PC-3 (cell line): ENCODE measurements at regions not wholly inside any gene's neighbourhood (a gene's known extent, or its start where the extent isn't known, plus 50 kb on each side); places are given as distances from the start of the nearest gene placed in this dataset.

Source experiments
- ATAC-seq: fragments of 200-7000 bp; cut with Tn5 transposase; 2 replicates; pipeline ENCODE4 v1.9.1; 2020; ENCODE audit warnings: mild to moderate bottlenecking, moderate library complexity
- BruUV-seq: library from RNA; stranded (reverse); fragments of 400-500 nt; replicated peaks from 2 replicates; lab custom pipeline; 2021; lab: Mats Ljungman, UMichigan
- CTCF ChIA-PET: fragments of 300-600 bp; sonication (Branson Sonifier 250); formaldehyde crosslinking; loops from one replicate; lab custom pipeline; 2022; ENCODE audit warnings: antibody characterized with exemption; lab: Charles Lee
- POLR2A ChIA-PET: fragments of 300-600 bp; sonication (Branson Sonifier 250); formaldehyde crosslinking; loops from one replicate; lab custom pipeline; 2022; ENCODE audit warnings: antibody characterized with exemption; ENCODE audit not compliant: unreplicated experiment; lab: Charles Lee
- DNase-seq: peaks from one replicate; pipeline ENCODE4 v3.0.0-alpha.2; 2015
- H2AFZ ChIP-seq: fragments of 300-600 bp; sonication (generic); 2 replicates; pipeline ENCODE4 v1.6.0; 2016; ENCODE audit warnings: antibody characterized with exemption, low read length
- H3F3A ChIP-seq: fragments of 300-600 bp; sonication (generic); one replicate; pipeline ENCODE4 v1.6.0; 2017; ENCODE audit warnings: antibody characterized with exemption, low read length, control low read depth, mild to moderate bottlenecking; ENCODE audit not compliant: unreplicated experiment
- H3K27ac ChIP-seq: fragments of 300-600 bp; sonication (generic); 2 replicates; pipeline ENCODE4 v1.5.1; 2016; ENCODE audit warnings: mild to moderate bottlenecking, low read length
- H3K27me3 ChIP-seq: fragments of 300-600 bp; sonication (generic); 2 replicates; pipeline ENCODE4 v1.6.1; 2016; ENCODE audit warnings: low read length, mixed read lengths
- H3K36me3 ChIP-seq: fragments of 300-600 bp; sonication (generic); 2 replicates; pipeline ENCODE4 v1.6.1; 2016; ENCODE audit warnings: low read depth, mixed run types, low read length, mixed read lengths
- H3K4me1 ChIP-seq: fragments of 300-600 bp; sonication (generic); 2 replicates; pipeline ENCODE4 v1.5.1; 2016; ENCODE audit warnings: low read length; ENCODE audit not compliant: insufficient read depth
- H3K4me2 ChIP-seq: fragments of 300-600 bp; sonication (generic); 2 replicates; pipeline ENCODE4 v1.6.0; 2016; ENCODE audit warnings: low read length
- H3K4me3 ChIP-seq: fragments of 300-600 bp; sonication (generic); 2 replicates; pipeline ENCODE4 v1.5.1; 2016; ENCODE audit warnings: mild to moderate bottlenecking, low read length, mixed read lengths
- H3K79me2 ChIP-seq: fragments of 300-600 bp; sonication (generic); 2 replicates; pipeline ENCODE4 v1.6.1; 2017; ENCODE audit warnings: low read length, mixed read lengths
- H3K9ac ChIP-seq: fragments of 300-600 bp; sonication (generic); 2 replicates; pipeline ENCODE4 v1.6.0; 2016; ENCODE audit warnings: mild to moderate bottlenecking, low read length
- H3K9me2 ChIP-seq: fragments of 300-600 bp; sonication (generic); replicated peaks from 2 replicates; pipeline ENCODE4 v1.6.1; 2016; ENCODE audit warnings: mixed run types, low read length, mixed read lengths
- H3K9me3 ChIP-seq: fragments of 300-600 bp; sonication (generic); 2 replicates; pipeline ENCODE4 v1.6.1; 2016; ENCODE audit warnings: low read length, mixed read lengths
- H4K20me1 ChIP-seq: fragments of 300-600 bp; sonication (generic); 2 replicates; pipeline ENCODE4 v1.6.1; 2016; ENCODE audit warnings: low read length, mixed read lengths
- CTCF ChIP-seq: fragments of 300-600 bp; sonication (generic); conservative IDR thresholded peaks from 2 replicates; pipeline ENCODE4 v1.5.1; 2017; ENCODE audit warnings: antibody characterized with exemption, low read depth, mild to moderate bottlenecking, low read length
- EZH2 ChIP-seq: fragments of 300-600 bp; sonication (generic); IDR thresholded peaks from one replicate; pipeline ENCODE4 v1.6.1; 2017; ENCODE audit warnings: antibody characterized with exemption, mild to moderate bottlenecking, low read length; ENCODE audit not compliant: unreplicated experiment
- EZH2phosphoT487 ChIP-seq: fragments of 300-600 bp; sonication (generic); IDR thresholded peaks from 2 replicates; pipeline ENCODE4 v1.6.1; 2018; ENCODE audit warnings: mild to moderate bottlenecking, antibody characterized with exemption, low read length, borderline replicate concordance
- intact Hi-C: fragments of 100-400 bp; cut with micrococcal nuclease; formaldehyde crosslinking; loops from 2 replicates; pipeline ENCODE4 v1.9.0; 2023

GRCh38 chr6:1022719-1023118 lies 289.2 kb upstream of the FOXQ1 start:
- Histone ChIP-seq H3K9me2 (no peaks in the 10 kb centered on the region), H2AFZ (no peak overlapping the region), H3K4me1 (no peaks in the 10 kb centered on the region), H3K9ac (no peak overlapping the region), H3K27me3 (peaks cover 66% of the 10 kb centered on the region), H4K20me1 (no peaks in the 10 kb centered on the region), H3K4me3 (no peak overlapping the region), H3K9me3 (no peaks in the 10 kb centered on the region), H3K27ac (no peak overlapping the region), H3K79me2 (no peaks in the 10 kb centered on the region), H3F3A (no peaks in the 10 kb centered on the region), H3K4me2 (no peak overlapping the region), H3K36me3 (no peaks in the 10 kb centered on the region)
- ChIA-PET POLR2A (no interaction called here), CTCF (no interaction called here)
- intact Hi-C loops: no loop called here
- no TSS peak for BruUV-seq
- no peak for DNase-seq
- TF ChIP-seq EZH2phosphoT487: no peak
- no peak for TF ChIP-seq CTCF
- TF ChIP-seq EZH2: no peak
- ATAC-seq: no peak

GRCh38 chr6:1020837-1021236 lies 291.1 kb upstream of the FOXQ1 start:
- no peaks in the 10 kb centered on the region for H3F3A ChIP-seq
- CTCF ChIA-PET: no interaction called here
- H4K20me1 ChIP-seq: no peaks in the 10 kb centered on the region
- H3K4me2 ChIP-seq: no peak overlapping the region
- H3K27me3 ChIP-seq: peaks cover 61% of the 10 kb centered on the region
- TF ChIP-seq EZH2phosphoT487: no peak
- H3K9me2 ChIP-seq: no peaks in the 10 kb centered on the region
- no peak overlapping the region for H2AFZ ChIP-seq
- H3K36me3 ChIP-seq: no peaks in the 10 kb centered on the region
- no TSS peak for BruUV-seq
- H3K9me3 ChIP-seq: no peaks in the 10 kb centered on the region
- H3K4me3 ChIP-seq: no peak overlapping the region
- H3K4me1 ChIP-seq: no peaks in the 10 kb centered on the region
- intact Hi-C loops: no loop called here
- no peak overlapping the region for H3K27ac ChIP-seq
- H3K79me2 ChIP-seq: no peaks in the 10 kb centered on the region
- POLR2A ChIA-PET: no interaction called here
- DNase-seq (no peak), ATAC-seq (no peak)
- H3K9ac ChIP-seq: no peak overlapping the region

- Histone ChIP-seq H3K9me2 (no peaks in the 10 kb centered on the region), H3K4me2 (no peak overlapping the region), H3K27ac (no peak overlapping the region), H3K9ac (no peak overlapping the region), H3K4me1 (no peaks in the 10 kb centered on the region), H3K9me3 (no peaks in the 10 kb centered on the region), H3F3A (no peaks in the 10 kb centered on the region), H4K20me1 (no peaks in the 10 kb centered on the region), H2AFZ (no peak overlapping the region), H3K36me3 (no peaks in the 10 kb centered on the region), H3K27me3 (peaks cover 54% of the 10 kb centered on the region), H3K79me2 (no peaks in the 10 kb centered on the region), H3K4me3 (no peak overlapping the region)
- DNase-seq (no peak), ATAC-seq (no peak)
- TF ChIP-seq EZH2: no peak
- no peak for TF ChIP-seq EZH2phosphoT487
- no peak for TF ChIP-seq CTCF
- intact Hi-C loops: no loop called here
- BruUV-seq: no TSS peak
- ChIA-PET POLR2A (no interaction called here), CTCF (no interaction called here)
These were observed 291.8 kb upstream of the FOXQ1 start for GRCh38 chr6:1020133-1020532.
